KMS-11 (cell line): ENCODE measurements at regions not wholly inside any gene's neighbourhood (a gene's known extent, or its start where the extent isn't known, plus 50 kb on each side); places are given as distances from the start of the nearest gene placed in this dataset.
"Not testable (repeated sequence)": the region's sequence is repeated elsewhere in the genome, so short reads cannot be mapped to it uniquely, and the experiment has no call there.

Source experiments
- H2AFZ ChIP-seq: fragments of 200-600 bp; sonication (generic); 2 replicates; pipeline ENCODE4 v1.6.1; 2016; ENCODE audit warnings: antibody characterized with exemption, mixed run types, low read depth
- H3K27ac ChIP-seq: fragments of 200-600 bp; sonication (generic); 2 replicates; pipeline ENCODE4 v1.6.1; 2016; ENCODE audit warnings: mild to moderate bottlenecking, mixed run types
- H3K27me3 ChIP-seq: fragments of 200-600 bp; sonication (generic); 2 replicates; pipeline ENCODE4 v1.6.1; 2017; ENCODE audit warnings: mild to moderate bottlenecking, low read depth, mixed run types, moderate library complexity; ENCODE audit not compliant: insufficient read depth
- H3K36me3 ChIP-seq: fragments of 200-600 bp; sonication (generic); 2 replicates; pipeline ENCODE4 v1.6.1; 2017; ENCODE audit warnings: mild to moderate bottlenecking, mixed run types; ENCODE audit not compliant: insufficient read depth
- H3K4me1 ChIP-seq: fragments of 200-600 bp; sonication (generic); 2 replicates; pipeline ENCODE4 v1.6.1; 2016; ENCODE audit warnings: mild to moderate bottlenecking, low read depth, mixed run types; ENCODE audit not compliant: poor library complexity, severe bottlenecking
- H3K4me2 ChIP-seq: fragments of 200-600 bp; sonication (generic); 2 replicates; pipeline ENCODE4 v1.7.0; 2016; ENCODE audit warnings: mild to moderate bottlenecking, mixed run types
- H3K4me3 ChIP-seq: fragments of 200-600 bp; sonication (generic); IDR thresholded peaks from 2 replicates; pipeline ENCODE4 v1.6.1; 2017; ENCODE audit warnings: low read depth, low read length, mixed read lengths; ENCODE audit not compliant: insufficient read depth
- H3K79me2 ChIP-seq: fragments of 200-600 bp; sonication (generic); 2 replicates; pipeline ENCODE4 v1.6.1; 2016; ENCODE audit warnings: low read depth, mixed run types; ENCODE audit not compliant: insufficient read depth
- H3K9ac ChIP-seq: fragments of 200-600 bp; sonication (generic); 2 replicates; pipeline ENCODE4 v1.6.1; 2016; ENCODE audit warnings: mild to moderate bottlenecking, mixed run types
- H4K20me1 ChIP-seq: fragments of 200-600 bp; sonication (generic); 2 replicates; pipeline ENCODE4 v1.6.1; 2016; ENCODE audit warnings: mild to moderate bottlenecking, mixed run types; ENCODE audit not compliant: insufficient read depth
- CTCF ChIP-seq: fragments of 200-600 bp; sonication (generic); conservative IDR thresholded peaks from 2 replicates; pipeline ENCODE4 v1.6.1; 2017; ENCODE audit warnings: low read depth, mild to moderate bottlenecking, antibody characterized with exemption, low read length, moderate library complexity, mixed read lengths

DNA sequence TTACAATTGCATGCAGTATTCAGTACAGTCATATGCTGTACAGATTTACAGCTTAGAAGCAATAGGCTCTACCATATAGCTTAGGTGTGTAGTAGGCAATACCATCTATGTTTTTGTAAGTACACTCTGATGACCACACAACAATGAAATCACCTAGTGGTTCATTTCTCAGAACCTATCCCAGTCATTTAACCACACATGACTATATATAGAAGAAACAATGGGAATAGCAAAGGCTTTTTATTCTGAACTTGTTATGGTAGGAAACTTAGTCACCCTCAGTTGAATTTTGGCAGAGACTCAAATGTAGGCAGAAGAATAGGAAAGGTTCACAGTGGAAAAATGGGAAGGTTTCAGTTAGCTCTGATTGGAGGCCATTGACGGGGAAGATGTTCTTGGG lies 1075.1 kb upstream of the MIR17HG start:
- H3K4me3 ChIP-seq, result no peak overlapping the region
- no peaks in the 10 kb centered on the region for H3K27me3 ChIP-seq
- TF ChIP-seq CTCF, result no peak
- no peaks in the 10 kb centered on the region for H3K36me3 ChIP-seq
- H3K27ac ChIP-seq, result no peak overlapping the region
- H4K20me1 ChIP-seq, result no peaks in the 10 kb centered on the region
- no peaks in the 10 kb centered on the region for H3K79me2 ChIP-seq
- H3K4me1 ChIP-seq, result no peaks in the 10 kb centered on the region
- no peak overlapping the region for H2AFZ ChIP-seq
- H3K4me2 ChIP-seq, result no peak overlapping the region
- H3K9ac ChIP-seq, result no peak overlapping the region

DNA sequence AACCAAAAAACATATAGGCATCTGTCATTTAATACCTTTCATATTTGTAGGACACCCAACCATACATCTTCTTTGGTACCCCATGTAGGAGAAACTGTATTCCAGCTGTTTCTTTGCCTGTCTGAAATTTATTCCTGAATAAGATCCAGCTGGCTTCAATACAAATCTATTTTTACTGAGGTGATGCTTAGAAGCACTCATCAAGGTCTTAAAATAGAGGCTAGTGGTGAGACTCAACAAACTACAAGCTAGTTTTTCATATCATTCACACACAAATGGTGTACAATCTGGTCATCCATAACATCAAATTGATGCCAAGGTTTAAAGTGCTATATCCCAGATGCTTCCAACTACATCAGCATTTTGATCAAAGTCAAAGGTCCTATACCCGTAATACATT lies 1071.3 kb upstream of the MIR17HG start:
- no peak overlapping the region for H3K4me3 ChIP-seq
- H3K27me3 ChIP-seq, result no peaks in the 10 kb centered on the region
- no peak overlapping the region for H3K27ac ChIP-seq
- no peak overlapping the region for H2AFZ ChIP-seq
- TF ChIP-seq CTCF, result no peak
- no peak overlapping the region for H3K9ac ChIP-seq
- H4K20me1 ChIP-seq, result no peaks in the 10 kb centered on the region
- H3K4me1 ChIP-seq, result no peaks in the 10 kb centered on the region
- H3K4me2 ChIP-seq, result no peak overlapping the region
- H3K36me3 ChIP-seq, result no peaks in the 10 kb centered on the region
- H3K79me2 ChIP-seq, result no peaks in the 10 kb centered on the region

DNA sequence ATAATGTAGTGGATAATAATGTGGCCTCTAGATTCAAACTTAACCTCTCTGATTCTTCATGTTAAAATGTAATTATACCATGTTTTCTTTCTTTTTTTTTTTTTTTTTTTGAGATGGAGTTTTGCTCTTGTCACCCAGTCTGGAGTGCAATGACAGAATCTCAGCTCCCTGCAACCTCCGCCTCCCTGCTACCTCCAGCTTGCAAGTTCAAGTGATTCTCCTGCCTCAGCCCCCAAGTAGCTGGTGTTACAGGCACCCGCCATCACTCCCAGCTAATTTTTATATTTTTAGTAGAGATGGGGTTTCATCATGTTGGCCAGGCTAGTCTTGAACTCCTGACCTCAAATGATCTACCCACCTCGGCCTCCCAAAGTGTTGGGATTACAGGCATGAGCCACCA lies 1069.3 kb upstream of the MIR17HG start:
- not testable (repeated sequence) for H3K36me3 ChIP-seq, H3K79me2 ChIP-seq, H3K4me2 ChIP-seq, H3K4me3 ChIP-seq, H3K27ac ChIP-seq, H3K4me1 ChIP-seq, H3K9ac ChIP-seq, H2AFZ ChIP-seq, H4K20me1 ChIP-seq, H3K27me3 ChIP-seq

GRCh38 chr13:90281709-90282108 lies 1065.8 kb upstream of the MIR17HG start:
- Histone ChIP-seq H3K79me2 (no peaks in the 10 kb centered on the region), H3K4me3 (no peak overlapping the region), H3K4me1 (no peaks in the 10 kb centered on the region), H3K4me2 (no peak overlapping the region), H3K27ac (no peak overlapping the region), H3K27me3 (no peaks in the 10 kb centered on the region), H3K36me3 (no peaks in the 10 kb centered on the region), H2AFZ (no peak overlapping the region), H3K9ac (no peak overlapping the region), H4K20me1 (no peaks in the 10 kb centered on the region)
- no peak for TF ChIP-seq CTCF

DNA sequence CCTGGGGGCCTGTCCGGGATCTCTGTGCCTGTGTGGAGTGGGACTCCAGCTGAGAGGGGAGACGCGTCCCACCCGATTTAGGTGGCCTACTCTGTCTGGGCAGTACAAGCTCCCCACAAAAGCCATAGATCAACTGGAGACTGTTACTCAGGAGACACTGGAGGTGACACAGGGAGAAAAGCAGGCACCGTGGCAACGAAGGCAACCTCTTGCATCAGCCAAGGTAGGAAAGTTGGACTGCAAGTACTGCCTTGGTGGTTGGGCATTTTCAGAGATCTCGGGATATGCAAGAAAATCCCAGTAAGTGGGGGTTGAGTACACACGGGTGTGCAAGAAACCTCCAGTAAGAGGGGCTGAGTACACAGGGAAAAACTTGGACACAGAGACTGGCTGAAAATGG lies 1060.0 kb upstream of the MIR17HG start:
- Histone ChIP-seq H3K36me3 (no peaks in the 10 kb centered on the region), H3K79me2 (no peaks in the 10 kb centered on the region), H3K4me2 (no peak overlapping the region), H3K4me3 (no peak overlapping the region), H3K27me3 (no peaks in the 10 kb centered on the region), H3K4me1 (no peaks in the 10 kb centered on the region), H2AFZ (no peak overlapping the region), H4K20me1 (no peaks in the 10 kb centered on the region), H3K9ac (no peak overlapping the region), H3K27ac (no peak overlapping the region)
- no peak for TF ChIP-seq CTCF
